Endothelial cell of umbilical vein (primary cell): ENCODE measurements at regions not wholly inside any gene's neighbourhood (a gene's known extent, or its start where the extent isn't known, plus 50 kb on each side); places are given as distances from the start of the nearest gene placed in this dataset.

Experiments used
- BruUV-seq: library from RNA; stranded (reverse); fragments of 400-500 nt; replicated peaks from 2 replicates; lab custom pipeline; 2021; lab: Mats Ljungman, UMichigan
- CTCF ChIA-PET: fragments of 300-600, 350-600 bp; sonication (Branson Sonifier 250); formaldehyde crosslinking; loops from one replicate; lab custom pipeline; 2021; ENCODE audit warnings: antibody characterized with exemption, inconsistent platforms; lab: Charles Lee
- POLR2A ChIA-PET: fragments of 300-600, 350-600 bp; sonication (Branson Sonifier 250); formaldehyde crosslinking; loops from one replicate; lab custom pipeline; 2021; ENCODE audit warnings: antibody characterized with exemption, inconsistent platforms; lab: Charles Lee
- DNase-seq: peaks from one replicate; pipeline ENCODE4 v3.0.0-alpha.2; 2011; ENCODE audit warnings: low read depth, low spot score
- FAIRE-seq: peaks from 2 replicates; lab custom pipeline; 2011; peaks lifted over from hg19 to GRCh38; lab: Jason Lieb, UNC
- H2AFZ ChIP-seq: 2 replicates; pipeline ENCODE4 v1.6.0; 2012; ENCODE audit warnings: low read depth, low read length, control low read depth, inconsistent platforms
- H3K27ac ChIP-seq: 2 replicates; pipeline ENCODE4 v1.5.1; 2011; ENCODE audit warnings: low read depth, mild to moderate bottlenecking, control low read depth, low read length, moderate library complexity; ENCODE audit not compliant: insufficient read depth
- H3K27me3 ChIP-seq, 2 experiments: 2 replicates each; pipeline versions ENCODE4 v1.6.0 to v1.6.1; 2011; ENCODE audit warnings: low read length in 2 of 2, mixed read lengths in 1 of 2; ENCODE audit not compliant: control insufficient read depth in 2 of 2, insufficient read depth in 2 of 2
- H3K36me3 ChIP-seq, 2 experiments: 2 replicates in 1 of 2; 3 replicates in 1 of 2; pipeline ENCODE4 v1.5.1; 2011; ENCODE audit warnings: low read length in 2 of 2, mild to moderate bottlenecking in 1 of 2, moderate library complexity in 1 of 2; ENCODE audit not compliant: control insufficient read depth in 2 of 2, insufficient read depth in 2 of 2; ENCODE audit errors: extremely low read depth in 1 of 2
- H3K4me1 ChIP-seq: 3 replicates; pipeline ENCODE4 v1.5.1; 2011; ENCODE audit warnings: mild to moderate bottlenecking, low read length; ENCODE audit not compliant: control insufficient read depth, insufficient read depth; ENCODE audit errors: extremely low read depth
- H3K4me2 ChIP-seq: 2 replicates; pipeline ENCODE4 v1.6.1; 2011; ENCODE audit warnings: low read length, control low read depth, mixed read lengths; ENCODE audit not compliant: insufficient read depth
- H3K4me3 ChIP-seq, 3 experiments: fragments of 200-600 bp in 1 of 3; sonication (generic), shearing (Covaris generic) in 1 of 3; replicated peaks in 1 of 3; 2 replicates each; pipeline ENCODE4 v1.5.1; 2011 to 2016; ENCODE audit warnings: control low read depth in 3 of 3, low read length in 3 of 3, mild to moderate bottlenecking in 2 of 3, inconsistent platforms in 1 of 3, low read depth in 1 of 3, moderate library complexity in 1 of 3; ENCODE audit not compliant: insufficient read depth in 1 of 3
- H3K79me2 ChIP-seq: 2 replicates; pipeline ENCODE4 v1.6.0; 2012; ENCODE audit warnings: low read length, inconsistent platforms; ENCODE audit not compliant: control insufficient read depth, insufficient read depth
- H3K9ac ChIP-seq: replicated peaks from 2 replicates; pipeline ENCODE3; 2011; ENCODE audit warnings: low read length, control low read depth; ENCODE audit not compliant: insufficient read depth; ENCODE audit errors: extremely low read depth
- H3K9me1 ChIP-seq: replicated peaks from 3 replicates; pipeline ENCODE4 v1.6.0; 2011; ENCODE audit warnings: mild to moderate bottlenecking, low read length; ENCODE audit not compliant: control insufficient read depth, insufficient read depth; ENCODE audit errors: extremely low read depth
- H3K9me3 ChIP-seq: replicated peaks from 2 replicates; pipeline ENCODE4 v1.5.1; 2012; ENCODE audit warnings: low read length, inconsistent platforms; ENCODE audit not compliant: control insufficient read depth, insufficient read depth
- H4K20me1 ChIP-seq: replicated peaks from 2 replicates; pipeline ENCODE3; 2011; ENCODE audit warnings: mild to moderate bottlenecking, low read length; ENCODE audit not compliant: control insufficient read depth, insufficient read depth; ENCODE audit errors: extremely low read depth
- CTCF ChIP-seq, 2 donors: IDR thresholded peaks; 1 replicate in 1 of 2; 2 replicates in 1 of 2; pipeline ENCODE4 v1.5.1; 2011; ENCODE audit warnings: low read length in 2 of 2, mild to moderate bottlenecking in 2 of 2, moderate library complexity in 2 of 2, control low read depth in 1 of 2, inconsistent platforms in 1 of 2, low read depth in 1 of 2; ENCODE audit not compliant: insufficient read depth in 1 of 2; ENCODE audit errors: extremely low read depth in 1 of 2
- EZH2 ChIP-seq: IDR thresholded peaks from 2 replicates; pipeline ENCODE4 v1.6.1; 2012; ENCODE audit warnings: borderline replicate concordance, low read depth, mild to moderate bottlenecking, moderate library complexity, low read length, inconsistent platforms; ENCODE audit not compliant: severe bottlenecking
- FOS ChIP-seq: IDR thresholded peaks from 2 replicates; pipeline ENCODE4 v1.6.1; 2011; ENCODE audit warnings: mild to moderate bottlenecking, low read length, moderate library complexity, borderline replicate concordance; ENCODE audit not compliant: insufficient read depth
- GATA2 ChIP-seq: IDR thresholded peaks from 2 replicates; pipeline ENCODE4 v1.7.0; 2011; ENCODE audit warnings: low read depth, mild to moderate bottlenecking, moderate library complexity, mixed read lengths, low read length; ENCODE audit not compliant: insufficient read length, insufficient read depth
- JUN ChIP-seq: IDR thresholded peaks from 2 replicates; pipeline ENCODE4 v1.6.1; 2011; ENCODE audit warnings: borderline replicate concordance, low read depth; ENCODE audit not compliant: insufficient read length, insufficient read depth
- MAX ChIP-seq: IDR thresholded peaks from 2 replicates; pipeline ENCODE4 v1.6.1; 2011; ENCODE audit not compliant: insufficient read depth, insufficient read length
- MYC ChIP-seq: IDR thresholded peaks from one replicate; pipeline ENCODE4 v1.6.1; 2011; ENCODE audit warnings: mild to moderate bottlenecking, low read depth, low read length
- POLR2A ChIP-seq: IDR thresholded peaks from 2 replicates; pipeline ENCODE4 v1.6.1; 2012; ENCODE audit warnings: low read depth, mild to moderate bottlenecking, control low read depth, low read length
- POLR2AphosphoS5 ChIP-seq: IDR thresholded peaks from 2 replicates; pipeline ENCODE4 v1.6.1; 2012; ENCODE audit warnings: low read depth, mild to moderate bottlenecking, control low read depth, low read length, moderate library complexity; ENCODE audit not compliant: insufficient read depth
- dilution Hi-C: fragments of 300-500 bp; cut with MboI; formaldehyde crosslinking; loops from one replicate; pipeline ENCODE4 v1.15.0; 2019; ENCODE audit warnings: low sequenced_read_pairs; ENCODE audit not compliant: extremely low pct_ligation_motif_present
- intact Hi-C: fragments of 100-400 bp; cut with micrococcal nuclease; formaldehyde crosslinking; loops from one replicate; pipeline ENCODE4 v1.10.0; 2022

- H3K4me1 ChIP-seq: no peaks in the 10 kb centered on the region
- FAIRE-seq (no peak), DNase-seq (no peak)
- no peak overlapping the region for H3K27ac ChIP-seq
- no peak overlapping the region for H3K9ac ChIP-seq
- intact Hi-C loops (no loop called here), dilution Hi-C loops (no loop called here)
- no peak overlapping the region for H3K4me2 ChIP-seq
- no TSS peak for BruUV-seq
- H3K36me3 ChIP-seq: no peaks in the 10 kb centered on the region
- no peak for TF ChIP-seq JUN
- TF ChIP-seq POLR2AphosphoS5: no peak
- TF ChIP-seq POLR2A: no peak
- TF ChIP-seq EZH2: no peak
- TF ChIP-seq CTCF (IDR thresholded peaks at IDR 0.05; ENCODE audit: extremely low read depth in 1 of 2, insufficient read depth in 1 of 2, low read depth in 1 of 2, low read length in 2 of 2): no peak
- no peak for TF ChIP-seq MAX
- no peak for TF ChIP-seq FOS
- TF ChIP-seq MYC: no peak
- no peak for TF ChIP-seq GATA2
- no peaks in the 10 kb centered on the region for H3K27me3 ChIP-seq
- H3K4me3 ChIP-seq: no peak overlapping the region
- H3K9me3 ChIP-seq: no peaks in the 10 kb centered on the region
- ChIA-PET CTCF (no interaction called here), POLR2A (no interaction called here)
- no peaks in the 10 kb centered on the region for H3K9me1 ChIP-seq
- H2AFZ ChIP-seq: no peak overlapping the region
- H3K79me2 ChIP-seq: no peaks in the 10 kb centered on the region
- no peaks in the 10 kb centered on the region for H4K20me1 ChIP-seq
These were observed 938.5 kb downstream of the TBC1D32 start for GRCh38 chr6:120395784-120396183.
